ENCODE measurements at regions not wholly inside any gene's neighbourhood (a gene's known extent, or its start where the extent isn't known, plus 50 kb on each side); places are given as distances from the start of the nearest gene placed in this dataset.

DNA sequence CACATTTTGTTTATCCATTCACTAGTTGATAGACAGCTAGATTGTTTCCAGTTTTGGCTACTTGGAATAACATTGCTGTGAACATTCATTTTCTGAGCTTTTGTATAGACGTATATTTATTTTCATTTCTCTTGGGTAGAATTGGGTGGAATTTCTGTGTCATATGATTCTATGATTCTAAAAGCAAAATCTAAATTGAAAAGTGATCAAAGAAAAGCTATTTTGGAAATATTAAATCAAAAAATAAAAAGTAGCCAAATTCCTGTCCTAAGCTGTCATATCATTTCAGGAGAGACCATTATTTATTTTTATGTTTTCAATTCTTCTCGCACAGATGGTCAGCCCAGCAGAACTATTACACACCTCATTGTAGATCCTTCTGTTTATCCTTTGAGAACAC is 229.2 kb downstream of the COL12A1 start:
- TF ChIP-seq, protein P1, sequence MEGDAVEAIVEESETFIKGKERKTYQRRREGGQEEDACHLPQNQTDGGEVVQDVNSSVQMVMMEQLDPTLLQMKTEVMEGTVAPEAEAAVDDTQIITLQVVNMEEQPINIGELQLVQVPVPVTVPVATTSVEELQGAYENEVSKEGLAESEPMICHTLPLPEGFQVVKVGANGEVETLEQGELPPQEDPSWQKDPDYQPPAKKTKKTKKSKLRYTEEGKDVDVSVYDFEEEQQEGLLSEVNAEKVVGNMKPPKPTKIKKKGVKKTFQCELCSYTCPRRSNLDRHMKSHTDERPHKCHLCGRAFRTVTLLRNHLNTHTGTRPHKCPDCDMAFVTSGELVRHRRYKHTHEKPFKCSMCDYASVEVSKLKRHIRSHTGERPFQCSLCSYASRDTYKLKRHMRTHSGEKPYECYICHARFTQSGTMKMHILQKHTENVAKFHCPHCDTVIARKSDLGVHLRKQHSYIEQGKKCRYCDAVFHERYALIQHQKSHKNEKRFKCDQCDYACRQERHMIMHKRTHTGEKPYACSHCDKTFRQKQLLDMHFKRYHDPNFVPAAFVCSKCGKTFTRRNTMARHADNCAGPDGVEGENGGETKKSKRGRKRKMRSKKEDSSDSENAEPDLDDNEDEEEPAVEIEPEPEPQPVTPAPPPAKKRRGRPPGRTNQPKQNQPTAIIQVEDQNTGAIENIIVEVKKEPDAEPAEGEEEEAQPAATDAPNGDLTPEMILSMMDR (IDR thresholded peaks at IDR 0.05; ENCODE audit: insufficient read depth, low read depth, low read length): no peak
- no peak for TF ChIP-seq EZH2 (IDR thresholded peaks at IDR 0.05; ENCODE audit: insufficient read depth, low read length)

Measured in astrocyte (in vitro differentiated cells and primary cell).